ENCODE measurements at regions not wholly inside any gene's neighbourhood (a gene's known extent, or its start where the extent isn't known, plus 50 kb on each side); places are given as distances from the start of the nearest gene placed in this dataset.

- no peak for DNase-seq
These were observed 64.6 kb upstream of the KLF9 start for GRCh38 chr9:70478963-70479641.

GRCh38 chr9:70477907-70478480 is 63.5 kb upstream of the KLF9 start:
- DNase-seq = no peak

- no peak for DNase-seq
These were observed 62.8 kb upstream of the KLF9 start for GRCh38 chr9:70477146-70477745.

GRCh38 chr9:70475211-70475610 is 60.8 kb upstream of the KLF9 start:
- DNase-seq = no peak

- no peak for DNase-seq
These were observed 60.0 kb upstream of the KLF9 start for GRCh38 chr9:70474413-70474812.

- DNase-seq = no peak
These were observed 58.1 kb upstream of the KLF9 start for GRCh38 chr9:70472268-70473249.

- no peak for DNase-seq
These were observed 55.9 kb upstream of the KLF9 start for GRCh38 chr9:70470050-70471015.

GRCh38 chr9:70468291-70468690 is 53.8 kb upstream of the KLF9 start:
- no peak for DNase-seq

GRCh38 chr9:70466976-70467561 is 52.6 kb upstream of the KLF9 start:
- peak; percentile 45 to 46 for DNase-seq

GRCh38 chr9:70465904-70466303 is 51.4 kb upstream of the KLF9 start:
- DNase-seq = no peak

GRCh38 chr9:70465398-70465797 is 50.9 kb upstream of the KLF9 start:
- no peak for DNase-seq
